NCI-H2081 (cell line): ENCODE measurements at regions not wholly inside any gene's neighbourhood (a gene's known extent, or its start where the extent isn't known, plus 50 kb on each side); places are given as distances from the start of the nearest gene placed in this dataset.
A peak's percentile ranks its signal among the peaks of the same experiment; 100 is the strongest.

Experiments
- DNase-seq, 2 experiments: peaks; one replicate each; lab custom pipeline; 2025; lab: John Stamatoyannopoulos, UW

GRCh38 chr13:40480012-40480914, 186.2 kb downstream of the FOXO1 start:
- no peak for DNase-seq

GRCh38 chr13:40480915-40481516, 185.4 kb downstream of the FOXO1 start:
- DNase-seq, result no peak

- DNase-seq, result no peak
Observed at GRCh38 chr13:40483601-40484000, 182.8 kb downstream of the FOXO1 start.

DNA sequence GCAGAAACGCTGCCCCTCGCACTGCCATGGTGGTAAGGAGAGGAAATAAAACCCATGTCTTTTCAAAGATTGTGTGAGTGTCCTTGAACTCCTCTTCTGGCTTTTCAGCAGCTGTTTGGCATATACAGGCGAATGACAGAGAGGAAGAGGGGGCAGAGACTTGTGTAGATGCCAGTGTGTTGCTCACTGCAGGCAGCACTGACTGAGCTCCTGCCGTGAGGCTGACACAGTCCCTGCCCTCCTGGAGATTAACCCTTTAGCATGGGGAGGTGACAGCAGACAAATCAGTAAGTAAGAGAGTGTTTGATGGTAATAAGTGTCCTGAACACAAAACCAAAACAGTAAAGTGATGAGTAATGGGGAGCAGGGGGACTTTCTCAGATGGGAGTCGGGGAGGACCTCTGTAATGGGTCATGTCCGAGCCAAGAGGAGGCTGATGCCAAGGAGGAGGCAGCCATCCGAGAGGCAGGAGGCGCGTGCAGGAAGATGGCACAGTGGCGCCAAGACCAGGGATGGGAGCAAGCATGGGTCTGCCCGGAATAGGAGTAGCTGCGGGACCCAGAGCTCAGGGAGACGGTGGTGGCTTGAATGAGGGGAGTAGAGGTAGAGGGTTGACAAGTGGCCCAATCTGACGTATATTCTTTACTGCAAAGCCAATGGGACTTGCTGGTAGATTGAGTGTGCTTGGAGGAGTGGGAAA, 182.2 kb downstream of the FOXO1 start:
- no peak for DNase-seq

DNA sequence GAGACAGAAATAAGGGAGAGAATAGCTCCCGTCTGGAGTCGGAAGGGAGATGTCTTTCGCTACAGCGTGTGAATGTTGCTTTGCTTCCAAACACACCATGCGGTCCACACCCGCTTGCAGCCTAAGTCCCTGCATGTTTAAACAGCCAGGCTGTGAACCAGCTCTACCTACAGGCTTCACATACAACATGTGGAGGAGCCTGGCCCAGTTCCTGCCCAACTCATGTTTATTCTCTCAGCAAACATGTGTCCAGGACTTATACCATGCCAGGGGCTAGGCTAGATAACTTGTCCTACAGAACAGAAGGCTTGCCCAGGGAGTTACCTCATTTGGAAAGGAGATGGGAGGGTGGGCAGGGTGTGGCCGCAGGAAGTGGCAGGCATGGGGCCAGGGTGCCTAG, 181.5 kb downstream of the FOXO1 start:
- DNase-seq, result no peak

- DNase-seq, result peak in 1 of 2 experiments; percentile 6
Observed at GRCh38 chr13:40485611-40486517, 180.6 kb downstream of the FOXO1 start.

- no peak for DNase-seq
Observed at GRCh38 chr13:40486518-40487163, 179.8 kb downstream of the FOXO1 start.

GRCh38 chr13:40488869-40489391, 177.5 kb downstream of the FOXO1 start:
- DNase-seq, result no peak

DNA sequence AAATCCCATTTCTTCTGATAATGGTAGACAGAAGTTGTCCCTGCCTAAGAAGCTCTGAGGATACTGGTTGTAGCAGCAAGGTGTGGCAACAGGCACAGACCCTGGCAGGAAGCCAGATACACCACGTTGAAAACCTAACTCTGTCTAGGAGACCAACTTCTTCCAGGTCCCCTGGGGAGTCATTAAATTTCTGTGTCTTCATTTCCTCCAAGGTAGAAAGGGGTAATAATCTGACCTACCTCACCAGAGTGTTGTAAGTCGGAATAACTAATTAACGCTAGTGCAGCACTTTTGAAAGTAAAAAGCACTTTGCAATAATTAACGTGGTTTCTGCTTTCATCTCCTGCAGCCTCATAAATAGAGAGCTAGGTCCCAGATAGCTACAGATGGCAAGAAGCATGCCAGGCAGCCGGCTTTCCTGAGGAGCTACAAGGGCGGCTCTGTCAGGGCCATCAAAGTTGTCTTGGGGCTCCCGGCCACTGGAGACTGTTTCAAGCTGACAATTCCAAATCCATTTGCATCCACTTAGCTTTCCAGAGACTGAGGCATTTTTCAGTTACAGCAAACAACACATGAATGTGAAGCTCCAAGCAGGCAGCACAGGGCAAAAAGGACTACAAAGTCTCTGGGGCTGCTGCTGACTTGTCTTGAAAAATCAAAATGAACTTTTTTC, 176.2 kb downstream of the FOXO1 start:
- no peak for DNase-seq

DNA sequence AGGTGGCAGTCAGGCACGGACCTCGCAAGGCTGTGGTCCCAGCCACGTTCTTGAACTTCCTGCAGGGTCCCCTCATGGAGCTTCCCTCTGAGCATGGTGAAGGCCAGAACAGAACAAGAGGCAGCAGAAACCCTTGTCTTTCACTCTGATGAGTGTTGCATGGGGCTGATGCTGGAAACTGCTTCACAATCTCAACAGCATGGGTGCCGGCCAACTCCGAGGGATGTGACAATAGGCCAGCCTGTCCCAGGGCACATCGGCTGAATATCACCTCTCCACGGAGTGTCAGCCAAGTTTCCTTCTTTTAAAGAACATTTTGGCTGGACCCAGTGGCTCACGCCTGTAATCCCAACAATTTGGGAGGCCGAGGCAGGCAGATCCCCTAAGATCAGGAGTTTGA, 173.9 kb downstream of the FOXO1 start:
- DNase-seq, result no peak

GRCh38 chr13:40494513-40494912, 171.9 kb downstream of the FOXO1 start:
- DNase-seq, result no peak

DNA sequence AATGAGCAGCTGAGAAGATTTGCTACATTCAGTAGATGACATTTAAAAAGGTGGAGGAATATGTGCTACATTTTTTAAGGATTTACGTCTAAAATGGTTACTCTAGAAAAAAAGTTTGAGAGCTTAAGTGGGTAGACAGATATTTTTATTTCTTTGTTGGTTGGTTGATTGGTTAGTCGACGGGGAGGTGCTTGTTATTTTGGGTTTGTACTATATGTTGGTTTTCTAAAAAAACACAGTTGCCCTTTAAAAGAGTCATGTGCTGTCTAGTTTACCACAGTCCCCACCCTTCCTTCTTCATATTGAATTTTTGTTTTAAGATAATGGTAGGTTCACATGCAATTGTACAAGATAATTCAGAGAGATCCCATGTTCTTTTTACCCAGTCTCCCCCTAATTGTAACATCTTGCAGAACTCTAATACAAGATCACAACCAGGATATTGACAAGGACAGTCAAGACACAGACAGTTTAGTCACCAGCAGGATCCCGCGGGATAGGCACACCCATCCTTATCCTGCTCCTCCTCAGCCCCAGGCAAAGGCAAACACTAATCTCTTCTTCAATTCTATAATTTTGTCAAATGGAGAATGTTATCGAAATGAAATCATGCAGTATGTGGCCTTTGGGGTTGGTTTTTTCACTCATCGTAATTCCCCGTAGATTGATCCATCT, 171.4 kb downstream of the FOXO1 start:
- DNase-seq, result no peak

- no peak for DNase-seq
Observed at GRCh38 chr13:40495621-40496001, 170.8 kb downstream of the FOXO1 start.

DNA sequence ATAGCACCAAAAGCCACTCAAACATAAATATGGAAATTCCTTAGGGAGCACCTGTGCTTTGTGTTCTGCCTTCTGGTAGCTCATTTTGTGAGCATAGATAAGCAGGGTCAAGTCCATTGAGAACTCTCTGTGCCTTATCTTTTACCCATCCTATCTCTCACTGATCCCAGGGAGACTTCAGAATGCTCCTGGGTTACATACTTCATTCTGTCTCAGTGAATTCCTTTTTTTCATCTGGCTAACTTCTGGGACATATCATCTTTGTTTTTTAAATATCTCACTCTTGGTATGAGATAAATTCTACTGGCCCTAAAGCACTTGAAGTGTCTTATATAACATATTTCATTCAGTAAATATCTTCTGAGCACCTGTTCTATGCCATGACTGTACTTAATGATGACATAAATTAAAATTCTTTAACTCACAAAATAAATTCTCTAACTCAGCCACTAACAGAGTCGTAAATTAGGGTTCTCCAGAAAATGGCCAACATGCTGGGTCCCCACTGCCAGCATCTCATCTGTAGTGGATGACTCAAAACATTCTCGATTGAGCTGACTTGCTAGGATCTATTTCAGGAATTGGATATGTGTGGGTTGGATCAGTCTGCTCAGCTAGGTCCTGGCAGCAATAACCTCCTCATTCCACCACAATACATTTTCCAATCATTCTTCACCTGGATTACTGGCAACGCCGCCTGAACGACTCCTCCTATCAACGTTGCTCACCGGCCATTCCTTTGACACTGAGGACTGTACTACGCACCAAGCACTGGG, 170.2 kb downstream of the FOXO1 start:
- DNase-seq, result no peak

DNA sequence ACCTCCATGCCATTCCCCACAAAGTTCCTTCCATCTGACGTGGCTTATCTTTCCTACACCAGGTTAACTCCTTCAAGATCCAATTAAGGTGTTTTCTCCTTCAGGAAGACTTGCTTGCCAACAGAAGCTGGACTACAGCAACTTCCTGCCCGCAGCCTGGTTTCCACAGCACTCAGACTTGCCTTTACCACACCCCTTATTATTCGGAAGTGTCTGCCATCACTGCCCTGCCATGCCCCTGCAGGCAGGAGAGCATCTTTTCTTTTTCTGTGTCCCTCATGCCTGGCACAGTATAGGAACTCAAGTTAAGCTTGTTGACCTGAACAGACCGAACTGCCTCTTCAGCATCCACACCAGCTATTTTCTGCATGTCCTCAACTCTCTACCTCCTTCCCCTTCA, 168.0 kb downstream of the FOXO1 start:
- no peak for DNase-seq

DNA sequence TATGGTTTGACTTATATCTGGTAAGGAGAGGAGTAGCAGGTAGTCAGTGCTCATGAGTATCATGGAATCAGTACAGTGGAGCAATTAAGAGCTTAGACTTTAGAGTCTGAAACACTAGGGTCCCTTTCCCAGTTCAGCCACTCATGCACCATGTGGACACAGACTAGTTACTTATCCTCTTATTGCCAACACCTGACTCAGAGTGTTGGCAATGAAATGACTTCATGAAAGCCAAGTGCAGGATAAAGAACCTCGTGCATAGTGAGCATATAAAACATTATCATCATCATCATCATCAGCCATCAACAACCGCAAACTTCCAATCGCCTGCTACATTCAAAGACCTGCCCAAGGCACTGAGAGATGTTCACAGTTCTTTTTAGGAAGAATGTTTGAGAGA, 164.2 kb downstream of the FOXO1 start:
- no peak for DNase-seq

- no peak for DNase-seq
Observed at GRCh38 chr13:40503011-40503410, 163.4 kb downstream of the FOXO1 start.

DNA sequence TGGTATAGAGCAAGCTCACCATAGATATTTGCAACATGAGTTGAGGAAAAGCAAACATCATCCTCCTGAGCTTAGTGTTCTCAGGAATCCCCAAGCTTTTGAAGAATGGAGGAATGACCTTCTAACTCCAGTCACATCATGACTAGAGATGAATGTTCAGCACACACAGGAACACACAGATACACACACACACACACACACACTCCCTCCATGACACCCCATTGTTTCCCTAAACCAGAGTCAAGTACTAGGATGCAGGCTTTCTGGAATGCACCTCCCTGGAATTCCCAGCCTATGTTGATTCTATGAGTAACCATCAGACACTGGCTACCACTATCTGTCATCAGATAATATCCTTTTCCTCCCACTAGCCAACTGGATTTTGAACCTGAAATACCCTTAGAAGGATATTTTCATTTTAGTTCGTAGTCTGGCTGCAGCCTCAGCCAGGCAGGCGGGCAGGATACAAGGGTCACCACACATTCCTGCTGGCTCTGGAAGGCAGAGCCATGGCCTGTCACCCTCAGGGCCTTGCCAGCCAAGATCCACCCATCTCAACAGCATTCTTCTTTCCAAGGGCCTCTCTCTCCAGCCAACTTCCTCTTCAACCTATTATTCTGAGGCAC, 162.4 kb downstream of the FOXO1 start:
- DNase-seq, result no peak

GRCh38 chr13:40504641-40505040, 161.8 kb downstream of the FOXO1 start:
- DNase-seq, result no peak
